Calu3 (cell line): ENCODE measurements at regions not wholly inside any gene's neighbourhood (a gene's known extent, or its start where the extent isn't known, plus 50 kb on each side); places are given as distances from the start of the nearest gene placed in this dataset.

ENCODE experiments used
- BruUV-seq: library from RNA; stranded (reverse); fragments of 400-500 nt; replicated peaks from 2 replicates; lab custom pipeline; 2021; lab: Mats Ljungman, UMichigan
- CTCF ChIA-PET: fragments of 300-600 bp; sonication (Branson Sonifier 250); formaldehyde crosslinking; loops from one replicate; lab custom pipeline; 2022; ENCODE audit warnings: antibody characterized with exemption; lab: Charles Lee
- DNase-seq: peaks from one replicate; pipeline ENCODE4 v3.0.0; 2022
- H3K27ac Mint-ChIP-seq: one replicate; pipeline ENCODE4 v1.8.0; 2022; ENCODE audit warnings: mixed read lengths; ENCODE audit not compliant: unreplicated experiment
- H3K27me3 Mint-ChIP-seq: one replicate; pipeline ENCODE4 v1.8.0; 2022; ENCODE audit warnings: mixed read lengths; ENCODE audit not compliant: unreplicated experiment
- H3K36me3 Mint-ChIP-seq: one replicate; pipeline ENCODE4 v1.8.0; 2022; ENCODE audit warnings: mild to moderate bottlenecking, moderate library complexity, mixed read lengths; ENCODE audit not compliant: insufficient read depth, unreplicated experiment
- H3K4me1 Mint-ChIP-seq: one replicate; pipeline ENCODE4 v1.8.0; 2022; ENCODE audit warnings: mild to moderate bottlenecking, low read depth, mixed read lengths; ENCODE audit not compliant: unreplicated experiment
- H3K4me3 Mint-ChIP-seq: one replicate; pipeline ENCODE4 v1.8.0; 2022; ENCODE audit warnings: mild to moderate bottlenecking, low read depth, moderate library complexity, mixed read lengths; ENCODE audit not compliant: unreplicated experiment
- H3K9me3 Mint-ChIP-seq: one replicate; pipeline ENCODE4 v1.8.0; 2022; ENCODE audit warnings: low read depth, mixed read lengths; ENCODE audit not compliant: unreplicated experiment
- CTCF ChIP-seq: fragments of 200-600 bp; IDR thresholded peaks from one replicate; pipeline ENCODE4 v1.8.0; 2022; ENCODE audit warnings: antibody characterized with exemption; ENCODE audit not compliant: unreplicated experiment
- intact Hi-C: fragments of 100-400 bp; cut with micrococcal nuclease; formaldehyde crosslinking; loops from one replicate; pipeline ENCODE4 v1.10.0; 2022; ENCODE audit not compliant: unreplicated experiment

- intact Hi-C loops, result no loop called here
- TF ChIP-seq CTCF, result no peak
- H3K36me3 Mint-ChIP-seq, result no peaks in the 10 kb centered on the region
- H3K9me3 Mint-ChIP-seq, result peaks cover 10% of the 10 kb centered on the region
- no peak overlapping the region for H3K4me3 Mint-ChIP-seq
- no peaks in the 10 kb centered on the region for H3K27me3 Mint-ChIP-seq
- BruUV-seq, result no TSS peak
- CTCF ChIA-PET, result no interaction called here
- DNase-seq, result no peak
- H3K27ac Mint-ChIP-seq, result no peak overlapping the region
- H3K4me1 Mint-ChIP-seq, result no peaks in the 10 kb centered on the region
Measured at GRCh38 chr4:28942631-28943030, 1777.5 kb upstream of the PCDH7 start.

- intact Hi-C loops, result no loop called here
- CTCF ChIA-PET, result interaction anchor here (1.2 kb wide), 1 partner anchor 31 kb away, joined by 3 read pairs; no protein-coding TSS in a partner anchor
- no peak for DNase-seq
- Mint-ChIP-seq H3K9me3 (peaks cover 4% of the 10 kb centered on the region), H3K36me3 (no peaks in the 10 kb centered on the region), H3K27me3 (no peaks in the 10 kb centered on the region), H3K27ac (no peak overlapping the region), H3K4me3 (no peak overlapping the region), H3K4me1 (no peaks in the 10 kb centered on the region)
- no peak for TF ChIP-seq CTCF
- no TSS peak for BruUV-seq
Measured at GRCh38 chr4:28947374-28947773, 1772.8 kb upstream of the PCDH7 start.

- Mint-ChIP-seq H3K36me3 (no peaks in the 10 kb centered on the region), H3K4me1 (no peaks in the 10 kb centered on the region), H3K4me3 (no peak overlapping the region), H3K27ac (no peak overlapping the region), H3K9me3 (no peaks in the 10 kb centered on the region), H3K27me3 (no peaks in the 10 kb centered on the region)
- DNase-seq, result no peak
- CTCF ChIA-PET, result no interaction called here
- intact Hi-C loops, result no loop called here
- BruUV-seq, result no TSS peak
- TF ChIP-seq CTCF, result no peak
Measured at GRCh38 chr4:28948501-28948900, 1771.7 kb upstream of the PCDH7 start.

- no peak for TF ChIP-seq CTCF
- no peaks in the 10 kb centered on the region for H3K9me3 Mint-ChIP-seq
- H3K4me1 Mint-ChIP-seq, result no peaks in the 10 kb centered on the region
- H3K27ac Mint-ChIP-seq, result no peak overlapping the region
- no TSS peak for BruUV-seq
- intact Hi-C loops, result no loop called here
- H3K36me3 Mint-ChIP-seq, result no peaks in the 10 kb centered on the region
- H3K4me3 Mint-ChIP-seq, result no peak overlapping the region
- H3K27me3 Mint-ChIP-seq, result no peaks in the 10 kb centered on the region
- no peak for DNase-seq
- CTCF ChIA-PET, result no interaction called here
Measured at GRCh38 chr4:28966982-28967381, 1753.2 kb upstream of the PCDH7 start.
